WTC11 (cell line): ENCODE measurements at regions not wholly inside any gene's neighbourhood (a gene's known extent, or its start where the extent isn't known, plus 50 kb on each side); places are given as distances from the start of the nearest gene placed in this dataset.

Source experiments
- CREM ChIP-seq: sonication (generic); formaldehyde crosslinking; IDR thresholded peaks from 2 replicates; pipeline ENCODE4 v1.8.1; 2022; ENCODE audit warnings: mild to moderate bottlenecking, missing genetic modification reagents, moderate library complexity
- CTCF ChIP-seq: fragments of 200-600 bp; IDR thresholded peaks from 2 replicates; pipeline ENCODE4 v1.8.0; 2022; ENCODE audit warnings: antibody characterized with exemption
- ETV6 ChIP-seq: sonication (generic); formaldehyde crosslinking; IDR thresholded peaks from 2 replicates; pipeline ENCODE4 v1.8.1; 2022; ENCODE audit warnings: mild to moderate bottlenecking, missing genetic modification reagents
- NR3C1 ChIP-seq: sonication (generic); formaldehyde crosslinking; conservative IDR thresholded peaks from 2 replicates; pipeline ENCODE4 v1.8.1; 2023; ENCODE audit warnings: low read depth, mild to moderate bottlenecking, missing genetic modification reagents
- RELA ChIP-seq: sonication (generic); formaldehyde crosslinking; IDR thresholded peaks from 2 replicates; pipeline ENCODE4 v1.8.1; 2022; ENCODE audit warnings: missing genetic modification reagents, mild to moderate bottlenecking, borderline replicate concordance
- TEAD4 ChIP-seq: sonication (generic); formaldehyde crosslinking; IDR thresholded peaks from 2 replicates; pipeline ENCODE4 v1.8.0; 2022; ENCODE audit warnings: mild to moderate bottlenecking, missing genetic modification reagents
- TP53 ChIP-seq: sonication (generic); formaldehyde crosslinking; IDR thresholded peaks from 2 replicates; pipeline ENCODE4 v1.8.1; 2023; ENCODE audit warnings: mild to moderate bottlenecking, missing genetic modification reagents
- USF1 ChIP-seq: sonication (generic); formaldehyde crosslinking; IDR thresholded peaks from 2 replicates; pipeline ENCODE4 v1.8.0; 2022; ENCODE audit warnings: mild to moderate bottlenecking, missing genetic modification reagents

- TF ChIP-seq USF1 (CRISPR knock-in tag) (no peak), CTCF (no peak), RELA (CRISPR knock-in tag) (no peak), NR3C1 (no peak), CREM (no peak), ETV6 (CRISPR knock-in tag) (no peak), TP53 (CRISPR knock-in tag) (no peak), TEAD4 (CRISPR knock-in tag) (no peak)
These were observed 370.9 kb downstream of the DIRAS2 start for GRCh38 chr9:90271707-90272106.
